ENCODE measurements at regions not wholly inside any gene's neighbourhood (a gene's known extent, or its start where the extent isn't known, plus 50 kb on each side); places are given as distances from the start of the nearest gene placed in this dataset.

- H3K4me2 ChIP-seq (ENCODE audit: insufficient read depth, low read length) = no peak overlapping the region
- no TSS peak for BruUV-seq (replicated peaks)
- H3K9me3 ChIP-seq (replicated peaks; ENCODE audit: control insufficient read depth, insufficient read depth, low read depth, low read length) = no peaks in the 10 kb centered on the region
- ChIA-PET CTCF (ENCODE audit: low intra/inter-chr PET ratio) (no interaction called here), POLR2A (no interaction called here)
- no peak overlapping the region for H3K27ac ChIP-seq (ENCODE audit: extremely low read depth, low read depth, low read length)
- H4K20me1 ChIP-seq (replicated peaks; ENCODE audit: control insufficient read depth, insufficient read depth, low read length) = no peaks in the 10 kb centered on the region
- peak; percentile 78 for ATAC-seq
- intact Hi-C loops (cut with micrococcal nuclease) (loop anchor here (1.0 to 5.0 kb wide), 2 partner anchors 233 to 665 kb away; no protein-coding TSS in a partner anchor), in situ Hi-C loops (cut with MboI) (loop anchor here (10.0 kb wide), 1 partner anchor 672 kb away; no protein-coding TSS in a partner anchor)
- H3K9me1 ChIP-seq (ENCODE audit: control insufficient read depth, insufficient read depth, low read length) = no peaks in the 10 kb centered on the region
- no peak overlapping the region for H3K4me3 ChIP-seq
- no peaks in the 10 kb centered on the region for H3K79me2 ChIP-seq (ENCODE audit: control insufficient read depth, insufficient read depth, low read length)
- WGBS (ENCODE audit: insufficient coverage, low coverage, missing lambda C conversion rate) = 0% methylated on average over 7 of the region's 7 CpGs
- FAIRE-seq = no peak
- H3K9ac ChIP-seq (ENCODE audit: insufficient read depth in 1 of 2, low read depth in 2 of 2, low read length in 2 of 2) = no peak overlapping the region
- H3K4me1 ChIP-seq (replicated peaks in 1 of 2; ENCODE audit: control insufficient read depth in 2 of 2, insufficient read depth in 2 of 2, low read length in 2 of 2) = no peaks in the 10 kb centered on the region
- DNase-seq (ENCODE audit: extremely low read depth in 1 of 4, low spot score in 3 of 4) = peak; percentile 10 to 35 (median 23)
- H3K36me3 ChIP-seq (ENCODE audit: control insufficient read depth, insufficient read depth, low read length) = no peaks in the 10 kb centered on the region
- no peak overlapping the region for H2AFZ ChIP-seq (ENCODE audit: low read depth, low read length)
- no peaks in the 10 kb centered on the region for H3K27me3 ChIP-seq (ENCODE audit: control insufficient read depth in 2 of 2, insufficient read depth in 2 of 2, low read length in 2 of 2)
- TF ChIP-seq CBX8 (IDR thresholded peaks at IDR 0.05; ENCODE audit: borderline replicate concordance, extremely low read depth, low read depth, low read length, poor library complexity, severe bottlenecking) = no peak
- peak; percentile 56 to 69 for TF ChIP-seq RAD21 (CRISPR knock-in tag; conservative IDR thresholded peaks at IDR 0.05 in 1 of 2, IDR thresholded peaks at IDR 0.05 in 1 of 2)
- no peak for TF ChIP-seq TSC22D4 (tag; IDR thresholded peaks at IDR 0.05)
- TF ChIP-seq, protein P1, sequence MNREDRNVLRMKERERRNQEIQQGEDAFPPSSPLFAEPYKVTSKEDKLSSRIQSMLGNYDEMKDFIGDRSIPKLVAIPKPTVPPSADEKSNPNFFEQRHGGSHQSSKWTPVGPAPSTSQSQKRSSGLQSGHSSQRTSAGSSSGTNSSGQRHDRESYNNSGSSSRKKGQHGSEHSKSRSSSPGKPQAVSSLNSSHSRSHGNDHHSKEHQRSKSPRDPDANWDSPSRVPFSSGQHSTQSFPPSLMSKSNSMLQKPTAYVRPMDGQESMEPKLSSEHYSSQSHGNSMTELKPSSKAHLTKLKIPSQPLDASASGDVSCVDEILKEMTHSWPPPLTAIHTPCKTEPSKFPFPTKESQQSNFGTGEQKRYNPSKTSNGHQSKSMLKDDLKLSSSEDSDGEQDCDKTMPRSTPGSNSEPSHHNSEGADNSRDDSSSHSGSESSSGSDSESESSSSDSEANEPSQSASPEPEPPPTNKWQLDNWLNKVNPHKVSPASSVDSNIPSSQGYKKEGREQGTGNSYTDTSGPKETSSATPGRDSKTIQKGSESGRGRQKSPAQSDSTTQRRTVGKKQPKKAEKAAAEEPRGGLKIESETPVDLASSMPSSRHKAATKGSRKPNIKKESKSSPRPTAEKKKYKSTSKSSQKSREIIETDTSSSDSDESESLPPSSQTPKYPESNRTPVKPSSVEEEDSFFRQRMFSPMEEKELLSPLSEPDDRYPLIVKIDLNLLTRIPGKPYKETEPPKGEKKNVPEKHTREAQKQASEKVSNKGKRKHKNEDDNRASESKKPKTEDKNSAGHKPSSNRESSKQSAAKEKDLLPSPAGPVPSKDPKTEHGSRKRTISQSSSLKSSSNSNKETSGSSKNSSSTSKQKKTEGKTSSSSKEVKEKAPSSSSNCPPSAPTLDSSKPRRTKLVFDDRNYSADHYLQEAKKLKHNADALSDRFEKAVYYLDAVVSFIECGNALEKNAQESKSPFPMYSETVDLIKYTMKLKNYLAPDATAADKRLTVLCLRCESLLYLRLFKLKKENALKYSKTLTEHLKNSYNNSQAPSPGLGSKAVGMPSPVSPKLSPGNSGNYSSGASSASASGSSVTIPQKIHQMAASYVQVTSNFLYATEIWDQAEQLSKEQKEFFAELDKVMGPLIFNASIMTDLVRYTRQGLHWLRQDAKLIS (CRISPR knock-in tag; IDR thresholded peaks at IDR 0.05) = no peak
- TF ChIP-seq ZNF165 (CRISPR knock-in tag; IDR thresholded peaks at IDR 0.05; ENCODE audit: borderline replicate concordance) = no peak
- no peak for TF ChIP-seq PRMT5 (CRISPR knock-in tag; IDR thresholded peaks at IDR 0.05)
- no peak for TF ChIP-seq EP300 (IDR thresholded peaks at IDR 0.05; ENCODE audit: low read length)
- TF ChIP-seq HDAC3 (IDR thresholded peaks at IDR 0.05; ENCODE audit: borderline replicate concordance, partially characterized antibody) = no peak
- no peak for TF ChIP-seq ZKSCAN1 (IDR thresholded peaks at IDR 0.05; ENCODE audit: low read depth, low read length)
- no peak for TF ChIP-seq KLF1 (tag; IDR thresholded peaks at IDR 0.05)
- no peak for TF ChIP-seq EGR1 (conservative IDR thresholded peaks at IDR 0.05)
- 0 out of 2 replicates have a peak, but pooled peaks have one; percentile 16 for TF ChIP-seq SMC3 (conservative IDR thresholded peaks at IDR 0.05; ENCODE audit: insufficient read depth, low read depth, low read length)
- TF ChIP-seq, protein P2, sequence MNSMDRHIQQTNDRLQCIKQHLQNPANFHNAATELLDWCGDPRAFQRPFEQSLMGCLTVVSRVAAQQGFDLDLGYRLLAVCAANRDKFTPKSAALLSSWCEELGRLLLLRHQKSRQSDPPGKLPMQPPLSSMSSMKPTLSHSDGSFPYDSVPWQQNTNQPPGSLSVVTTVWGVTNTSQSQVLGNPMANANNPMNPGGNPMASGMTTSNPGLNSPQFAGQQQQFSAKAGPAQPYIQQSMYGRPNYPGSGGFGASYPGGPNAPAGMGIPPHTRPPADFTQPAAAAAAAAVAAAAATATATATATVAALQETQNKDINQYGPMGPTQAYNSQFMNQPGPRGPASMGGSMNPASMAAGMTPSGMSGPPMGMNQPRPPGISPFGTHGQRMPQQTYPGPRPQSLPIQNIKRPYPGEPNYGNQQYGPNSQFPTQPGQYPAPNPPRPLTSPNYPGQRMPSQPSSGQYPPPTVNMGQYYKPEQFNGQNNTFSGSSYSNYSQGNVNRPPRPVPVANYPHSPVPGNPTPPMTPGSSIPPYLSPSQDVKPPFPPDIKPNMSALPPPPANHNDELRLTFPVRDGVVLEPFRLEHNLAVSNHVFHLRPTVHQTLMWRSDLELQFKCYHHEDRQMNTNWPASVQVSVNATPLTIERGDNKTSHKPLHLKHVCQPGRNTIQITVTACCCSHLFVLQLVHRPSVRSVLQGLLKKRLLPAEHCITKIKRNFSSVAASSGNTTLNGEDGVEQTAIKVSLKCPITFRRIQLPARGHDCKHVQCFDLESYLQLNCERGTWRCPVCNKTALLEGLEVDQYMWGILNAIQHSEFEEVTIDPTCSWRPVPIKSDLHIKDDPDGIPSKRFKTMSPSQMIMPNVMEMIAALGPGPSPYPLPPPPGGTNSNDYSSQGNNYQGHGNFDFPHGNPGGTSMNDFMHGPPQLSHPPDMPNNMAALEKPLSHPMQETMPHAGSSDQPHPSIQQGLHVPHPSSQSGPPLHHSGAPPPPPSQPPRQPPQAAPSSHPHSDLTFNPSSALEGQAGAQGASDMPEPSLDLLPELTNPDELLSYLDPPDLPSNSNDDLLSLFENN (IDR thresholded peaks at IDR 0.05; ENCODE audit: low read depth in 2 of 2, low read length in 2 of 2) = no peak
- no peak for TF ChIP-seq ZNF644 (tag; IDR thresholded peaks at IDR 0.05; ENCODE audit: low read depth)
These were observed 364.8 kb downstream of the SNAPC1 start for GRCh38 chr14:62126879-62127478.
